PC-3 (cell line): ENCODE measurements at regions not wholly inside any gene's neighbourhood (a gene's known extent, or its start where the extent isn't known, plus 50 kb on each side); places are given as distances from the start of the nearest gene placed in this dataset.

Experiments used
- CTCF ChIP-seq: fragments of 300-600 bp; sonication (generic); conservative IDR thresholded peaks from 2 replicates; pipeline ENCODE4 v1.5.1; 2017; ENCODE audit warnings: antibody characterized with exemption, low read depth, mild to moderate bottlenecking, low read length
- EZH2phosphoT487 ChIP-seq: fragments of 300-600 bp; sonication (generic); IDR thresholded peaks from 2 replicates; pipeline ENCODE4 v1.6.1; 2018; ENCODE audit warnings: mild to moderate bottlenecking, antibody characterized with exemption, low read length, borderline replicate concordance

GRCh38 chr11:89633135-89633705, 76.9 kb upstream of the TRIM77 start:
- TF ChIP-seq CTCF (no peak), EZH2phosphoT487 (no peak)
